GM21515 (cell line): ENCODE measurements at regions not wholly inside any gene's neighbourhood (a gene's known extent, or its start where the extent isn't known, plus 50 kb on each side); places are given as distances from the start of the nearest gene placed in this dataset.
"Not testable (repeated sequence)": the region's sequence is repeated elsewhere in the genome, so short reads cannot be mapped to it uniquely, and the experiment has no call there.

Experiments used
- ATAC-seq: cut with Tn5 transposase; IDR thresholded peaks from one replicate; pipeline ENCODE4 v1.9.1; 2021; ENCODE audit not compliant: unreplicated experiment

DNA sequence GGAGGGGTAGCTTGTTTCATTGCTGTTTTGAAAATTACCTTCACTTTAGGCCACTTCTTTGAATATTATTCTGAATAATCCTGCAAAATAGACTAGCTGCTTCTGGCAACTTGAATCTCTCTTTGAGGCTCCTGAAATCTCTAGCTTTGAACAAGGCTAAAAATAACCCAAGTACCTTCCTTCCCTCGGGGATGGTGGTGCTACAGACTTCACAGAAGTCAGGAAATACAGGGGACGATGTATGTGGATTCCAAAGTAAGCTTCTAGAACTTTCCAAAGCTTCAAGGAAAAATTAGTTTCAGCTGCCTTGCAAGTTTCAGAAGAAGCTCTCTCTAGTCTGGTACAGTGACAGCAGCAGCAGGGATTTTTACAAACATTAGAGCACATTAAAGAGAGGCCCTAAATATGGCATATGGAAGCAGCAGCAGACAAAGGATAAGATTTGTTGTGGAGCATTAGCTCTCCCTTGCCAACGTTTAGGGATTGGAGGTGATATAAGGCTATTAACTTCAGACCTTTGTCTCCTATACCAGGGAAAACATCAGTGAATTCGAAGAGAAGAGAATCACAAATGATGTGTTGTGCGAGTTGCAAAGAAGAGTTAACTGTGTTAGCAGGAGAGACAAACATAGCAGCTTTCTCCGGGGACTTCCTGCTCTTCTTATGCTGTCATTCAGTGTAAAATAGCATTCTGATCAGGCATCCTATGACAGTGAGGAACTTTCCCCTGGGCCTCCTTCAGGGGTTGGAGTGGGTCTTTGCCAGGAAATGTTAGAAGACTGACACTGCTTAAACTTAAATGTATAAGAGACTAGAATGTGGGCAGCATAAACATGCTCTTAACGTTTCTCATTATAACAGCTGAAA, 783.0 kb upstream of the ARPP21 start:
- ATAC-seq: no peak

- ATAC-seq: no peak
Observed at GRCh38 chr3:34858067-34858660, 781.2 kb upstream of the ARPP21 start.

GRCh38 chr3:34859746-34860145, 779.6 kb upstream of the ARPP21 start:
- ATAC-seq: no peak

DNA sequence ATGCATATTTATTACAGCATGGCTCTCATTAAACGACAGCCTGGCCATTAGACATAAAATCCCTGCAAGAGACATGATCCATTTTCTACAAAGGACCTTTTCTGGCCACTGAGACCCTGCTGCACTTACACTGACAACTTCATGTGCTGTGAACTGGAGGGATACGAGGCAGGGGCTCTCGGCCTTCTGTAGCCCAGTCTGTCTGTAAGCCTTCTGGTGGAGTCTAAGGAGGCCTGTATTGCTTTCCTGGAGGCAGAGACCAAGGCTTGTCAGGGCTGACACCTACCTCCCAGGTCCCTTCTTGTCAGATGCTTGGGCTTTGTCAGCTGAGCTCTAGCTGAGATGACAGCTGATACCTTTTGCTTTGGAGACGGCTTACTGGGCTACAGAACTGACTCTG, 776.9 kb upstream of the ARPP21 start:
- ATAC-seq: no peak

- no peak for ATAC-seq
Observed at GRCh38 chr3:34863485-34863884, 775.8 kb upstream of the ARPP21 start.

GRCh38 chr3:34864011-34864410, 775.3 kb upstream of the ARPP21 start:
- ATAC-seq: no peak

GRCh38 chr3:34865346-34865745, 774.0 kb upstream of the ARPP21 start:
- ATAC-seq: no peak

DNA sequence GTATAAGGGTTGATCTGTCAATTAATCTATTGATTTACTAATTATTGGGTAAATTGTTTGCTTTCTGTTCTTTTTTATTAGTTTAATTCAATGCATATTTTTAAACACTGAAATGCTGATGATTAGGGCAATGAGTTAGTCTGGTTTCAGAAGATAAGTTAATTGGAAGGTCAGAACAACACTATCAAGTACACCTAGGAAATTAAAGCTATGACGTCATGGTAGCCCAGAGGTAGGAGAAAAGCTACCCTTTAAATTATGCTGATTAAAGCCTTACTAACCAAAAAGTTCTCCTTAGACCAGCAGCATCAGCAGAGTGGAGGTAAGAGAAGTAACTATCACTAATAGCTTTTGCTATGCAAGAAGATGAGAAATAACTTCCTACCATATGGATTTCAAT, 770.4 kb upstream of the ARPP21 start:
- ATAC-seq: no peak

DNA sequence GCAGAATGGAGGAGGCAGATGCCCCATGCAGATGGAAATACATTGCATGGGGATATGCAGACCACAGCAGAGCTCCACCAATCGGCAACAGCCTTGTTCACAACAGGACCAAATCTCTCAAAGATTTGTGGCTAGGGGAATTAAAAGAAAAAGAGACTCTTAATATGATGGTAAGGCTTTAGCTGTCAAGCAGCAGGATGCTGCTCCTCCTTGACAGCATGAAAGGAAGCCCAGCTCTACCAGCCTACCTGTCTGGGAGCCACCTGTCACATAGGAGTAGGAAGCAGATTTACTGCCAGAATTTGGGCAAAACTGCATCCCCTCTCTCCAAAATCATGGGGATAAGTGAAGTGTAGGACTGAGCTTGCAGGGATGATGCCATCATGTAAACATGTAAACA, 769.6 kb upstream of the ARPP21 start:
- ATAC-seq: no peak

GRCh38 chr3:34872406-34872805, 766.9 kb upstream of the ARPP21 start:
- no peak for ATAC-seq

DNA sequence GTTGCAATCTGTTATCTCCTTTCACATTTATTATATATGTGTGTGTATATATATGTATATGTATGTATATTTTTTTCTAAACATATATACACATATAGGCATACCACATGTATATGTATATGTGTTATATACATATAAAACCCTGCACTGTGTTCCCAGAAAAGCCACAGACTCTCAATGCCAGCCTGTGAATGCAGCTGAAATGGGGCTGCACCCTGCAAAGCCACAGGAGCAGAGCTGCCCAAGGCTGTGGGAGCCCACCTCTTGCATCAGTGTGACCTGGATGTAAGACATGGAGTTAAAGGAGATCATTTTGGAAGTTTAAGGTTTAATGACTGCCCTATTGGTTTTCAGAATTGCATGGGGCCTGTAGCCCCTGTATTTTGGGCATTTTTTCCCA, 762.3 kb upstream of the ARPP21 start:
- ATAC-seq: no peak

DNA sequence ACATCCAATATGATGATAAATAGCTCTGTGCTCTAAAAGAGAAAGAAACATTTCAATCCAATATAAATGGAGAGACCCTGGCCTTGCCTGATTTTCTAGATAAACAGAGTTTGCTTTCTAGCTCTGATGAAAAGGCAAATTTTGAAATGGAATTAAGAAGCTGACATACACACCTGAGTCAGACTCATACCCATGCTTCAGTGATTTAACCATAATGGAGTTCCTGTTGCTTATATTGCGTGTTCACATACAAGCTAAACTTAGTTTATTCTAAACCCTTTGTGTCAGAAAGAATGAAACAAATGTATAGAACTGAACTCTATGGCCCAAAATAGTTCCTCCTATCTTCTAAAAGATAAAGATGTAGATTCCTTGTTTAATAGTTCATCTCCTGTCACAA, 760.8 kb upstream of the ARPP21 start:
- no peak for ATAC-seq

DNA sequence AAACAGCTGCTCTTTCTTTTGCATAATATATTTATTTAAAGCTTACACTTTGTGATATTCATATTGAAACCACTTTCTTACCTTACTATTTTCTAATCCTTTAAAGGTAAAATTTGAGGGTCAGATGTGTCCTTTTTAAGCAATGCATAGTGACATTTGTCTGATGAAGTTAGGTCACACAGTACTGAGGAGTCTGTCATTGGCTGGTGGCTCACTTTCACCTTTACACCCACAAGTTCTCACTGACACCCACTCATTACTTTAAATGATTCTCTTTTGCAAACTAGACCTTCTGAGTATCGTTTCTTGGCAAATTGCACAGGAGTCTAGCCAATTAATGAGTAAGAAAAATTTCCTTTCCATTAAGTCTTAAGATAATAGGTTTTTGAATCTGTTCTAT, 758.3 kb upstream of the ARPP21 start:
- no peak for ATAC-seq

DNA sequence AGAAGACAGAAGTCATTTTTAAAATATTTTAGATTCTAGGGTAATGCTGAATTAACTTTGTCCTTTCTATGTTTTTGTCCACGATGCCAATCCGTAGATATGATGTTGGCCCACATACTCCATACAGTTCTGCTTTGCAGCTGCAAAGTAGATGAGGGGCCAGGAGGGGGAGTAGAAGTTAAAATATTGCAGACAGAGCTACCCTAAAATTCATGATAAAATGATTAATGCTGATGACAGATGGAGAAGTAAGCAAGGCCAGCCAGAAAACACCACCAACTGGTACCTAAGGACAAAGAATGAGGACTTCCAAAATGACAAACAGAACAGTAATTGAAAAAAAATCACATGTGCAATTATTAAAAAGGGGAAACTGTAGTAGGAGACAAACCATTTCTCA, 756.6 kb upstream of the ARPP21 start:
- no peak for ATAC-seq

- no peak for ATAC-seq
Observed at GRCh38 chr3:34884007-34884406, 755.3 kb upstream of the ARPP21 start.

GRCh38 chr3:34886443-34886842, 752.9 kb upstream of the ARPP21 start:
- ATAC-seq: no peak

GRCh38 chr3:34889641-34890040, 749.7 kb upstream of the ARPP21 start:
- no peak for ATAC-seq

DNA sequence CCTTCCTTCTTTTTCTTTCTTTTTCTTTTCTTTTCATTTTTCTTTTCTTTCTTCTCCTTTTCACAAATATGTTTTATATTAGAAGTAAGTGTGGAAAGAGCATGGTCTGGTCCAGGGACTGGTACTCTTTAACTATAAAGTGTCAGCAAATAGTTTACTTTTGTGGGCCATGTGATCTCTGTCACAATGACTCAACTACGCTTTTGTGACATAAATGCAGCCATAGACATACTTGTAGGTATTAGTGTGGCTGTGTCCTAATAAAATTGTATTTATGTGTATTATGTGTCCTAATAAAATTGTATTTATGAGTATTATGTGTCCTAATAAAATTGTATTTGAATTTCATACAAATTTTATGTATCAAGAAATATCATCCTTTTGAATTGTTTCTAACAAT, 749.1 kb upstream of the ARPP21 start:
- ATAC-seq: no peak

DNA sequence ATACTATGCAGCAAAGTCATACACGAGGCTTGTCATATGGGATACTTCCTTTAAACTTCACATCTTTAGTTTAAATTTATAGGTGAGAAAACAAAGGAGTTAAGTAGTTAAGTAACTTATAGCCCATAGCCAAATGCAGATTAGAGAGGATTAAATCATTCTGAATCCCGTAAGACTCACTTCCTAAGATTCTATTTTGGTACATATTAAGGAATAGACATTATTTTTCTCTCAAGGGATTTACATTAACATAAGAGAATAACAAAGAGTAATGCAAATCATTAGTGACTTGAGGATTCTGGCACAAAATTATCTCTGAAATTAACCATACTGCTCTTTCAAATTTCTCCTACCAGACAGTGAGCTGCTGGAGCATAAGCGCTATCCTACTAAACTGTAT, 747.4 kb upstream of the ARPP21 start:
- ATAC-seq: no peak

- no peak for ATAC-seq
Observed at GRCh38 chr3:34895841-34896240, 743.5 kb upstream of the ARPP21 start.

- not testable (repeated sequence) for ATAC-seq
Observed at GRCh38 chr3:34909679-34910078, 729.6 kb upstream of the ARPP21 start.

DNA sequence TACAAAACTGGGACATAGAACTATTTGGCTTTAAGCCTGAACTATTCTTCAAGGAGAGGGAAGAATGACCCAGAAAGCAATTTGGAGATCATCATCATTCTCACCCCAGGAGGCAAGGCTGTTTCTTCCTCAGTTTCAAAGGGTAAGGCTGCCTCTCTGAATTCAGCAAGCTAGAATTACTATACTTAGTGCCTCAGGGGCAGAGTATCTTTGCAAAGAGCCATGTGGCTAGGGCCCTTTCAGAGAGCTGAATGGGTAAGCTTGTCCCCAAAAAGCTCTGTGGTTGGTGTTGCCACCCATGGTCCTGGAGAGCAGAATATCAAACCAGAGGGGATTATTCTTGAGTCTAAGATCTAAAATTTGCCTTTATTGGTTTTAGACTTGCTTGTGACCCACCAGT, 720.3 kb upstream of the ARPP21 start:
- ATAC-seq: no peak

- no peak for ATAC-seq
Observed at GRCh38 chr3:34920806-34921205, 718.5 kb upstream of the ARPP21 start.
